Natural killer cell treated with Interleukin-12 subunit alpha and Interleukin-12 subunit beta and Interleukin-15 and Interleukin-18, amount 100 ng/mL, for 72 hours (primary cell): ENCODE measurements at regions not wholly inside any gene's neighbourhood (a gene's known extent, or its start where the extent isn't known, plus 50 kb on each side); places are given as distances from the start of the nearest gene placed in this dataset.

ENCODE experiments used
- ATAC-seq, 2 donors: fragments of 150-1000 bp; cut with Tn5 transposase in 1 of 2; sonication (Bioruptor Pico), chemical (Tn5 transposase) in 1 of 2; 2 replicates each; pipeline ENCODE4 v1.10.0; 2021
- DNase-seq: peaks from one replicate; pipeline ENCODE4 v3.0.0; 2022; ENCODE audit warnings: low spot score
- H3K27ac Mint-ChIP-seq, 2 donors: 1 replicate in 1 of 2; 2 replicates in 1 of 2; pipeline ENCODE4 v1.8.0; 2022; ENCODE audit warnings: mixed read lengths in 2 of 2, mild to moderate bottlenecking in 1 of 2, moderate library complexity in 1 of 2
- H3K27me3 Mint-ChIP-seq, 2 donors: 1 replicate in 1 of 2; 2 replicates in 1 of 2; pipeline ENCODE4 v1.8.0; 2022; ENCODE audit warnings: mixed read lengths in 2 of 2
- H3K36me3 Mint-ChIP-seq: one replicate; pipeline ENCODE4 v1.8.0; 2022; ENCODE audit warnings: mixed read lengths
- H3K4me1 Mint-ChIP-seq, 2 donors: 1 replicate in 1 of 2; 2 replicates in 1 of 2; pipeline ENCODE4 v1.8.0; 2022; ENCODE audit warnings: low read depth in 2 of 2, mixed read lengths in 2 of 2, mild to moderate bottlenecking in 1 of 2
- H3K4me3 Mint-ChIP-seq: one replicate; pipeline ENCODE4 v1.8.0; 2022; ENCODE audit warnings: mixed read lengths
- H3K9me3 Mint-ChIP-seq: 2 replicates; pipeline ENCODE4 v1.8.0; 2022; ENCODE audit warnings: mixed read lengths

DNA sequence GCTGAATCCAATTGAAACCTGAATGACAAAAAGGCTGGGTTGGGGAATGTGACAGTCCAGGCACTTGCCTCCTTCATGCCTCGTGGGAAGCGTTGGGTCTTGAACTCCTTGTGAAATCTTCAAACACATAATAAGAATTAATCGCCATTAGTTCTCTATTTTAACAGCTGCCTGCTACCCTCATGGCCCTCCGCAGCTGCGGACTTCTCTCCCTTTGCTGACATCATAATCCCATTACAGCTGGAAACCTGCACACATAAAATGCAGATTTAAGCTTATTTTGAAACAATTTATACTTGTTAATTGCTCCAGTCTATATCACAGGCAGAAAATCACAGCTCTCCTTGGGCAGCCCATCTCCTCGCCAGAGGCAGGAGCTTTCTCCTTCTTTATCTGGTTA lies 403.0 kb upstream of the MKI67 start:
- Mint-ChIP-seq H3K27ac (no peak overlapping the region), H3K27me3 (peaks cover 2 to 23% of the 10 kb centered on the region in 2 donors), H3K36me3 (no peaks in the 10 kb centered on the region), H3K9me3 (no peaks in the 10 kb centered on the region), H3K4me1 (no peaks in the 10 kb centered on the region), H3K4me3 (no peak overlapping the region)
- no peak for DNase-seq
- ATAC-seq, result no peak

DNA sequence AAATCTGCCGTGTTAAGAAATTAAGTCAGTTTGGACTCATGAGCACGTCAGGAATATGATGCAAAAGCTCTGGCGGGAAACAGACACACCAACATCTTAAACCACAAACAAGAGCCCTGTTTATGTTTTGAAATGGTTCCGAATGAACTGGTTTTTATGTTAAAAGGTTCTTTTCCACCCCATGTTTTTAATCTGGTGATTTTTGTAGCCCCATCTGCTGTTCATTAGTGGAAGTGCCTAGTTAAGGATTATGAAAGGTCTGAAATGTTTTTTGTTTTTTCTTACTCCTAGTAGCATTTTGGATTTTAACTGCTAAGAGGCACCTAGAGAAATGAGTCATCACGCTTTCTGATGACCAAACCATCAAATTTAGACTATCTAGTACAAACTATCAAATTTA lies 404.1 kb upstream of the MKI67 start:
- no peak for DNase-seq
- no peaks in the 10 kb centered on the region for H3K36me3 Mint-ChIP-seq
- no peaks in the 10 kb centered on the region for H3K9me3 Mint-ChIP-seq
- H3K27me3 Mint-ChIP-seq, result peaks cover 0 to 22% of the 10 kb centered on the region in 2 donors
- ATAC-seq, result no peak
- no peak overlapping the region for H3K27ac Mint-ChIP-seq
- H3K4me1 Mint-ChIP-seq, result no peaks in the 10 kb centered on the region
- H3K4me3 Mint-ChIP-seq, result no peak overlapping the region

DNA sequence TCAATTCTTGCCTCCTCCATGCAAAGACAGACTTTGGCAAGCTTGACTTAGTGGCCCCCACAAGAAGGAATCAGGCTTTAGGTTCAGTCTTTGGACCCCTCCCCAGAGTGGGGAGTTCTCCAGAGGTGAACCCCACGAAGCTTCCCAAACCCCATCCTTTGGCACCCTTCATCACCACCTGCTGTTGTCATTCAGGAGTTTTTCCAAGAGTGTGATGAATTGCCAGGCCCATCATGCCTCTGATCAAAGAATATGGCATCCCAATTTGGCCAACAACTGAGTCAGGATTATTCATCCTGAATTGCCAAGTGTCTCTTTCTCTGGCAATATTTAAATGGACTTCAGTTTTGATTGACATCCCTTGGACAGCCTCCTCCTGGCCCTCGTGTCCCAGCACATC lies 404.7 kb upstream of the MKI67 start:
- no peaks in the 10 kb centered on the region for H3K36me3 Mint-ChIP-seq
- H3K4me1 Mint-ChIP-seq, result no peaks in the 10 kb centered on the region
- DNase-seq (no peak), ATAC-seq (no peak)
- H3K9me3 Mint-ChIP-seq, result no peaks in the 10 kb centered on the region
- peaks cover under 1 to 17% of the 10 kb centered on the region in 2 donors for H3K27me3 Mint-ChIP-seq
- no peak overlapping the region for H3K4me3 Mint-ChIP-seq
- no peak overlapping the region for H3K27ac Mint-ChIP-seq

DNA sequence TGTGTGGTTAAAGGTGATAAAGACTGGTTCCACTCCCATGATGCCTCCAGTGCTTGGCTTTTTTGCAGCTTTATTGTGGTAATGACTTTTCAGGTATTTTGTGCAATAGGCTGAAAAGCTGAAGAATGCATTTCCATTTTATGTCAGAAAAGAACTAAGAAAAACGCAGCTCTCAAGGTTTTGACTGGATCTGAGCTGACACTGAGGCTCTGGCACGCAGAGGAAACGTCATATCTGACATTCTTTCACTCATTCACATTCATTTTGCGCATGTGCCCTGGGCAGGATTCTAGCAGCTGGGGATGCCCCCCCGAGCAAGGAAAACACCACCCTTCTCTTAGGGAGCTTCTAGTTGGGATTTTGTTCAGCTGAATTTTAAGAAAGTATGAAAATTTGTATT lies 408.5 kb upstream of the MKI67 start:
- Mint-ChIP-seq H3K27me3 (peaks cover 15 to 31% of the 10 kb centered on the region in 2 donors), H3K9me3 (no peaks in the 10 kb centered on the region), H3K4me1 (no peaks in the 10 kb centered on the region), H3K4me3 (no peak overlapping the region), H3K27ac (no peak overlapping the region), H3K36me3 (no peaks in the 10 kb centered on the region)
- ATAC-seq, result no peak
- no peak for DNase-seq

DNA sequence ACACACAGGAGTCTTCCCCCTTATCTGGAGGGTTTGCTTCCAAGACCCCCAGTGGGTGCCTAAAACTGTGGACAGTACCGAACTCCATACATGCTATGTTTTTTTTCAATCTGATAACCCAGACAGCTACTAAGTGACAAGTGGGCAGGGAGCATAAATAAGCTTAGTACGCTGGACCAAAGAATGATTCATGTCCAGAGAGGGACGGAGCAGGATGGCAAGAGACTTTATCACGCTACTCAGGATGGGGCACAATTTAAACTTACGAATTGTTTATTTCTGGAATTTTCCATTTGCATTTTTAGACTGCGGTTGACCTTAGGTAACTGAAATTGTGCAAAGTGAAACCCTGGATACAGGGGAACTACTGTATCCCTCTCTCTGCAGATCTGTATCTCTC lies 410.0 kb upstream of the MKI67 start:
- Mint-ChIP-seq H3K4me1 (no peaks in the 10 kb centered on the region), H3K9me3 (no peaks in the 10 kb centered on the region), H3K27ac (no peak overlapping the region), H3K27me3 (peaks cover 20 to 42% of the 10 kb centered on the region in 2 donors), H3K4me3 (no peak overlapping the region), H3K36me3 (no peaks in the 10 kb centered on the region)
- DNase-seq (no peak), ATAC-seq (no peak)

DNA sequence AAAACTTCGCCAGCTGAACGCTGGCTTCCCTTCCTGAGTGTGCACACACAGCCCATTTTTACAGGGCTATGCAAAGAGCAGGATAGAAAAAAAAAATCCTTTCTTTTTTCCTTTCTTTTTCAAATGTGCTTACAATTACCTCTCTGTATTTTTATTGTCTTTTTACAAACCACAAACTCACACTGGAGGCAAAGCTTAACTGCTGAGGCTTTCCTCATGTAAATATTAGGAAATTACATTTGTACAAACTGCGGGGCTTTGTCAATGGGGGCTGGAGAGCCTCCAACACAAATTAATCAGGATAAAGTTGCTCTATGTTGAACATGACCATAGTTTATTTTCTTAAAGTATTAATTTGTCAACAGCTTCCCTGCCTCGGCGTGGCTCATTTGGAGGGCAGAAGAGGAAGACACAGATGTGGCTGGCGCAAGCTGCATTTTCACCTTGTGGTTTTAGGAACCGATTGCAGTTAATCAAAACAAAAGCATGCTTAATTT lies 411.7 kb upstream of the MKI67 start:
- ATAC-seq (no peak), DNase-seq (no peak)
- Mint-ChIP-seq H3K27me3 (peaks cover 29 to 51% of the 10 kb centered on the region in 2 donors), H3K4me3 (no peak overlapping the region), H3K36me3 (no peaks in the 10 kb centered on the region), H3K9me3 (no peaks in the 10 kb centered on the region), H3K4me1 (no peaks in the 10 kb centered on the region), H3K27ac (no peak overlapping the region)

DNA sequence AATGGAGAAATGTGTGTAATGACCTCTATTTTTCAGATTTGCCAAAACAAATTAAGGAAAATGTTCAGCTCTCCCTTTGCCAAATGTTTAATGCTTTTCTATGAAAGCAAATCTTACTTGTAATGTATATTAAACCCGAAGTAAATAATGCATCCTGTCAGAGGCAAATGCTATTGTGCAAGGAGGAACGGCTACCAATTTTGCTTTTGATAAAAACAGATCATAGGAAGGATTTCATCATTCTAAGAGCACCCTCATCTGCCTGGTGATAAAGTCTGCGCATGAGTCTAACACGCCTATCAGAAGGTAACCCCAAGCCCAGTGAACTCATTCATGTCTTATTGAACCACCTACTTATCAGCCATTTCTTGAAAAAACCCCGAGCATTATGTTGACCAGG lies 412.4 kb upstream of the MKI67 start:
- Mint-ChIP-seq H3K36me3 (no peaks in the 10 kb centered on the region), H3K27me3 (peaks cover 29 to 50% of the 10 kb centered on the region in 2 donors), H3K9me3 (no peaks in the 10 kb centered on the region), H3K27ac (no peak overlapping the region), H3K4me3 (no peak overlapping the region), H3K4me1 (no peaks in the 10 kb centered on the region)
- ATAC-seq, result no peak
- no peak for DNase-seq

DNA sequence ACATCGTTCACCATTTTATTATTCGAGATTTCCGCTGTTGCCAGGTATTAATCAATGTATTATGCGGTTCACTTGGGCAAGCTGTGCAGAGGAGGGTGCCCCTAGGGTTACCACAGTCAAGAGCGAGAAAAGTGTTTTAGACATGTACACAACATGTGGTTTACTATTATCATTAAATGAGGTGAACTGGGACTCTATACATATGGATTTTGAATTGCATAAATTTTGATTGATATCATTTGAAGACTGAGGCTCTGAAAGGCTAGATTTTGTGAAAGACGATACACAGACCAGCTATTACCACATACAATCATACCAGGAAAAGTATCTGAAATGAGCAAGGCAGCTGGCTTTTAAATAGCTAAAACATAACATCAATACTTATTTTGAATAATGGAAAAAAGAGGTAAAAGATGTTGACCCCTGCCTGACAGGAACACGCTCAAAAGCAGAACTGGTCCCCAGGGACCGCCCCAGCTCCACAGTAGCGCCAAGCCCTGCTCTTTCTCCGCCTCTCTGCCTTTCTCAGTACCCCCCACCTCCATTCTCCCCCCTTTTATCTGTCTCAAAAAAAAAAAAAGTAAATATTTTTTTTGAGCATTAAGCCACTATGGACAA lies 413.4 kb upstream of the MKI67 start:
- Mint-ChIP-seq H3K4me3 (no peak overlapping the region), H3K27me3 (peaks cover 29 to 50% of the 10 kb centered on the region in 2 donors), H3K9me3 (no peaks in the 10 kb centered on the region), H3K27ac (no peak overlapping the region), H3K36me3 (no peaks in the 10 kb centered on the region), H3K4me1 (no peaks in the 10 kb centered on the region)
- DNase-seq (no peak), ATAC-seq (no peak)

DNA sequence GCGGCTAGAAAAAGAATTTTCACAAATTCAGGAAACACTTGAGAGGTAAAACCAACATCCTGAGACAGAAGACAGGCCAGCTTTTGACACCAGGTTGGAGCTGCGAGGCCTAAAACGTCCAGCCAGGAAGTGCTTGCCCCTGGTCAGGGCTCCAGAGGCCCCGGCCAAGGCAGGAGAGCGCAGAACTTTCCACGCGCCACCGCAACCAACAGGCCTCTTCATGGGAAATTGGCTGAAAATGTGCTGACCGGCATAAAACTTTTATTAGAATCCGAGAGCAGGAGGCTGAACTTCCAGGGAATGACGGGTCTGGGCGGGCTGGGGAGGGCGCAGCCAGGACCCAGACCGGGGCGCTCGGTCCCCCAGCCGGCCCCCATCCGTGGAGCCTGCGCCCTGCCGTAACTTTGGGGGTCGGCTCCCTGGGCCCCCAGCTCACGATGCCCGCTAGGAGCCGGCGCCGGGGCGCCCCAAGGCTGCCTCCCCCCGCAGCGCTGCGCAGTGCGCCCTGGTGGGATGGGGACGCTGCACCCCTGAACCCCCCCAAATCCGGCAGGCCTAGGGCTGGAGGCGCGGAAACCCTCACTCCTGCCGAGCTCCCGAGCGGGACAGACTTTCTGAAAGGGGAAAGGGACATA lies 414.0 kb upstream of the MKI67 start:
- H3K4me3 Mint-ChIP-seq, result no peak overlapping the region
- ATAC-seq (no peak), DNase-seq (no peak)
- H3K27ac Mint-ChIP-seq, result no peak overlapping the region
- H3K4me1 Mint-ChIP-seq, result no peaks in the 10 kb centered on the region
- peaks cover 29 to 50% of the 10 kb centered on the region in 2 donors for H3K27me3 Mint-ChIP-seq
- H3K9me3 Mint-ChIP-seq, result no peaks in the 10 kb centered on the region
- H3K36me3 Mint-ChIP-seq, result no peaks in the 10 kb centered on the region

DNA sequence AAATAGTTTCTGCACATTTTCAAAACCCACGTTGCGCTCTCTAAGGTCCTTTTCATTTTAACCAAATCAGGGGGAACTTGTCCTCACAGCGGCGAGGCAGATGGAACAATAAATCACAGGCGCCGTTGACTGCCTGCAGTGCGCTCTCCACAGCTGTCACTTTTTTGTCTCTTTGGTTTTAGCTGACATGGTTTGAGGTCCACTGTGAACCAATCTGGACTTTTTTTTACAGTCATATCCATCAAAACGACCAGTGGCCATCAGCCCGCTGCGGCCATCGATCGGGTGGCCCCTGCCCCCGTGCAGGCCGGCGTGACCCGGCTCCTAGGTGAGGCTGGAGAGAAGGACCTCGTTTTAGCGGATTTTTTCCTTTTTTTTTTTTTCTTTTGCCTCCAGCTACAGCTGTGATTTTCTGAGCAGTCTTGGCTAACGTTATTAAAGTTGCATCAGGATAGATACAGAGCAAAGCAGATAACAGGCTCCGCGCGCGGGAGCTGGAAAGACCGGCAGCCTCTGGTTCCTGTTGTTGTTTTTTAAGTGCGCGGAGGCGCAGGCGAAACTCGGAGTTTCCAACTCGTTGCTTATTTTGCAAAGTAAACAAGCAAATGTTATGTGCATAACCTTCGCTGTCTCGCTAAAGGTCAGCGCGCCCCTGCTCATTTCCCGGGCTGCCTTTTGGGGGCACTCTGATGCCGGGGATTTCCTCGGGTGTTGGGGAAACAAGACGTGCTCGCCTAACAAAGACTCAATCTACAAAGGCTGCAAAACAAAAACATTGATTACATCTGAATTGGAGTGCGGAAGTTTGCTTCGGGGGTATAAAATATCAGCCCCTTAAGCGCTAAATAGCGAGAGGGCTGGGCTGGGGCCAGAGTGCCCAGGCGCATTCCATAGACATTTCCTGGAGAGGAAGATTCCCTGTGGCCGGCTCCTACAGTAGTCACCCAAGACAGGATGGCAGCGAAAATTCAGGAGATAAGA lies 414.8 kb upstream of the MKI67 start:
- Mint-ChIP-seq H3K4me3 (no peak overlapping the region), H3K36me3 (no peaks in the 10 kb centered on the region), H3K4me1 (no peaks in the 10 kb centered on the region), H3K27ac (no peak overlapping the region), H3K9me3 (no peaks in the 10 kb centered on the region), H3K27me3 (peaks cover 27 to 47% of the 10 kb centered on the region in 2 donors)
- DNase-seq, result no peak
- no peak for ATAC-seq

DNA sequence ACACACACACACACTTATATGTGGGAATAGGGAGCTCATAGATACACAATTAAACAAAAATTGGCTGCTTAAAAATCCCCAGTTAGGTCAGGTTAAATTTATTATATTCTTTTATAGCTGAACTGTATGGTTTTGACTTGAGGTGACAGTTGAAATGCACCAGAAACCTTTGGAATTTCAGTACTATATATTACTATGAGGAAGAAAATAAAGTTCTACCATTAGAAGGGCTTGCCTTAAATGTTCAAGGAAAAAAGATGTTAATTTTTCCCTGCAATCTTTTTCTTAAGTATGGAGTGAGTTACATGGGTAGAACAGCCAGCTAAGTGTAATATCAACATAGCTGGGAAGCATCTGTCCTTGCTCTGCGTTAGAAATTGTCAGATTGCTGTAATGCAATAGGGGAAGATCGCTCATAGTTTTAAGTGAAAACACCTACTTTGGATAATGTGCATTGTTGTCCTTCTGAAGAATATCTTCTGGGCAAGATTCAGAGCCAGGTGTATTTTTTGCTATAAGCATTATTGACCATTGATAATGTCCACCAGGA lies 415.8 kb upstream of the MKI67 start:
- no peaks in the 10 kb centered on the region for H3K4me1 Mint-ChIP-seq

DNA sequence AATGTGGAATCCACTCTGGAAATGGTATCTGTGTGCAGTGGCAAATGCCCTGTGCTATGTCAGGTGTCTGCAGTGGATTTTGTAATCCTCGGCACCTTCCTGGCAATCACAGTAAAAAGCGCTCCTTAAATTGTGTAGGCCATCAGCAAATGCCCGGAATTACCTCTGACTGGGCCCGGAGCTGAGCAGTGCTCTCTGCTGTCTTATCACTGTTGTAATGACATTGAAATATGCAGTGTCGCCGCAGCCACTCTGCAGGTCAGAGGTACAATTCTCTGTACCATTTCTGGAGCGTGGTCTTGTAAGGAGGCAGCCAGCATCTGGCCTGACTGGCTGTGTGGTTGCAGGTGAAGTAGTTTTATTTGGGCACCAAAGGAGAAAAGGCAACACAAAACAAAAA lies 416.4 kb upstream of the MKI67 start:
- ATAC-seq, result no peak
- Mint-ChIP-seq H3K9me3 (no peaks in the 10 kb centered on the region), H3K27me3 (peaks cover 24 to 42% of the 10 kb centered on the region in 2 donors), H3K27ac (no peak overlapping the region), H3K4me3 (no peak overlapping the region), H3K4me1 (no peaks in the 10 kb centered on the region), H3K36me3 (no peaks in the 10 kb centered on the region)
- no peak for DNase-seq

More for the DNA sequence above, 415.8 kb upstream of the MKI67 start:
- ATAC-seq (no peak), DNase-seq (no peak)
- Mint-ChIP-seq H3K4me3 (no peak overlapping the region), H3K27me3 (peaks cover 24 to 42% of the 10 kb centered on the region in 2 donors), H3K9me3 (no peaks in the 10 kb centered on the region), H3K27ac (no peak overlapping the region), H3K36me3 (no peaks in the 10 kb centered on the region)

DNA sequence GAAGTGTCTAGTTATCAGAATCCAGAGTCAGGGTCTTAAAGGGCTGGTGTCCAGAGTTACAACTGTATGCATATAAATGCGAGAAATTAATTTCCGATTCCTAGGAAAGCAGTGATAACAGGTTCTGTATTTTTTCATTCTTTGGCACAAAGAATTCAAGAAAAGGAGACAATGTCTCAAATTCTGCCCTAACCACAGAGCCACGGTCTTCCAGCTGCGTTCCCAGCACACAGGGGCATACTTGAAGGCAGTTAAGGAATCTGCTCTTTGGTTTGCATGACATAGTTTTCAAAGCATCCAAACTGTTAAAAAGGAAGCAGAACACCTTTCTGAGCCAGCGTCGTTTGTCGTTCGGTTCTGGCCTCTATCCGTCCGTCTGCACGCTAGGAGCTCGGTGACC lies 416.9 kb upstream of the MKI67 start:
- H3K27ac Mint-ChIP-seq, result no peak overlapping the region
- no peaks in the 10 kb centered on the region for H3K36me3 Mint-ChIP-seq
- ATAC-seq (no peak), DNase-seq (no peak)
- H3K9me3 Mint-ChIP-seq, result no peaks in the 10 kb centered on the region
- no peak overlapping the region for H3K4me3 Mint-ChIP-seq
- H3K4me1 Mint-ChIP-seq, result no peaks in the 10 kb centered on the region
- H3K27me3 Mint-ChIP-seq, result peaks cover 26 to 42% of the 10 kb centered on the region in 2 donors

DNA sequence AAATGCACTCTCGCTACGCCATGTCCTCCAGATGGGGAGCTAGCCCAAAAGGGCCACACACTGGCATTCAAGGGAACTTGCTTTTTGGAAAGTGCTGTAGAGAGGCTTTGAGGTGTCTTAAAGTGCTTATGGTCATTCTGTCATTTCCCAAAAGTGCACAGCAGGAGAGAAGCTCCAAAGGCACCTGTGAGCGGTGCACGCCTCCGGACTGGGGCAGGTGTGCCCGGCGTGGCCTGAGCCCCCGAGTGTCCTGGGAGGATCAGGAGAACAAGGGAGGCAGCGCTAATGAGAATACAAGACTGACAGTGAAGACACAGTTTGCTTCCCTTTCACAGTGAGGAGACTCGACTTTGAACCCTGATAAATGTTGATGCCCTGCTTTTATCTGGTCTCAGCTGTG lies 419.0 kb upstream of the MKI67 start:
- no peak overlapping the region for H3K4me3 Mint-ChIP-seq

More for the DNA sequence above, 419.0 kb upstream of the MKI67 start:
- Mint-ChIP-seq H3K4me1 (no peaks in the 10 kb centered on the region), H3K9me3 (no peaks in the 10 kb centered on the region), H3K36me3 (no peaks in the 10 kb centered on the region), H3K27me3 (peaks cover 16 to 28% of the 10 kb centered on the region in 2 donors), H3K27ac (no peak overlapping the region)
- DNase-seq (no peak), ATAC-seq (no peak)
